Liver (tissue), 7 donors: ENCODE measurements at regions not wholly inside any gene's neighbourhood (a gene's known extent, or its start where the extent isn't known, plus 50 kb on each side); places are given as distances from the start of the nearest gene placed in this dataset.

Experiments
- DNase-seq: peaks from one replicate; pipeline ENCODE4 v3.0.0-alpha.2; 2017; ENCODE audit warnings: low spot score
- H3K27ac ChIP-seq, 2 donors: one replicate each; pipeline ENCODE4 v1.7.0; 2013; ENCODE audit warnings: inconsistent platforms in 2 of 2, low read length in 2 of 2, control low read depth in 1 of 2, low read depth in 1 of 2, mild to moderate bottlenecking in 1 of 2
- H3K27me3 ChIP-seq, 4 donors: one replicate each; pipeline versions ENCODE4 v1.6.1 to v1.7.0; 2013; ENCODE audit warnings: low read length in 3 of 4, inconsistent platforms in 1 of 4, mild to moderate bottlenecking in 1 of 4, moderate library complexity in 1 of 4; ENCODE audit not compliant: control insufficient read depth in 4 of 4, insufficient read depth in 4 of 4
- H3K36me3 ChIP-seq, 4 donors: one replicate each; pipeline versions ENCODE4 v1.6.1 to v1.7.0; 2013; ENCODE audit warnings: low read length in 3 of 4, mild to moderate bottlenecking in 3 of 4, low read depth in 1 of 4, moderate library complexity in 1 of 4; ENCODE audit not compliant: control insufficient read depth in 4 of 4, insufficient read depth in 3 of 4
- H3K4me1 ChIP-seq, 4 donors: one replicate each; pipeline versions ENCODE4 v1.6.1 to v1.7.0; 2013; ENCODE audit warnings: low read length in 3 of 4, mild to moderate bottlenecking in 3 of 4, moderate library complexity in 1 of 4; ENCODE audit not compliant: control insufficient read depth in 4 of 4, insufficient read depth in 4 of 4
- H3K4me3 ChIP-seq, 3 donors: one replicate each; pipeline versions ENCODE4 v1.6.1 to v1.7.0; 2013; ENCODE audit warnings: low read length in 3 of 3, control low read depth in 1 of 3, low read depth in 1 of 3, mild to moderate bottlenecking in 1 of 3
- H3K9ac ChIP-seq, 2 donors: one replicate each; pipeline ENCODE4 v1.7.0; 2013; ENCODE audit warnings: low read length in 2 of 2, mild to moderate bottlenecking in 2 of 2, moderate library complexity in 2 of 2, control low read depth in 1 of 2, low read depth in 1 of 2
- H3K9me3 ChIP-seq, 4 donors: one replicate each; pipeline versions ENCODE4 v1.6.1 to v1.7.0; 2013; ENCODE audit warnings: low read length in 3 of 4; ENCODE audit not compliant: control insufficient read depth in 4 of 4
- ATF3 ChIP-seq: IDR thresholded peaks from 2 replicates; pipeline ENCODE4 v1.6.1; 2016; ENCODE audit warnings: antibody characterized with exemption
- EGR1 ChIP-seq, 2 donors: IDR thresholded peaks; 2 replicates each; pipeline ENCODE4 v1.6.1; 2016 to 2018; ENCODE audit warnings: antibody characterized with exemption in 2 of 2, low read depth in 2 of 2
- FOXA1 ChIP-seq: IDR thresholded peaks from 2 replicates; pipeline ENCODE4 v1.6.1; 2016; ENCODE audit warnings: antibody characterized with exemption
- FOXA2 ChIP-seq: IDR thresholded peaks from 2 replicates; pipeline ENCODE4 v1.6.1; 2016; ENCODE audit warnings: antibody characterized with exemption
- GABPA ChIP-seq, 2 donors: IDR thresholded peaks in 1 of 2; conservative IDR thresholded peaks in 1 of 2; 2 replicates each; pipeline ENCODE4 v1.6.1; 2016; ENCODE audit warnings: antibody characterized with exemption in 2 of 2, mild to moderate bottlenecking in 1 of 2, moderate library complexity in 1 of 2
- HNF4A ChIP-seq, 2 donors: conservative IDR thresholded peaks; 2 replicates each; pipeline ENCODE4 v1.6.1; 2016; ENCODE audit warnings: antibody characterized with exemption in 2 of 2, mild to moderate bottlenecking in 2 of 2
- HNF4G ChIP-seq: IDR thresholded peaks from 2 replicates; pipeline ENCODE4 v1.6.1; 2016; ENCODE audit warnings: antibody characterized with exemption
- JUND ChIP-seq, 2 donors: IDR thresholded peaks; 2 replicates each; pipeline ENCODE4 v1.6.1; 2016; ENCODE audit warnings: antibody characterized with exemption in 2 of 2
- NR2F2 ChIP-seq: IDR thresholded peaks from 2 replicates; pipeline ENCODE4 v1.6.1; 2016; ENCODE audit warnings: antibody characterized with exemption
- RAD21 ChIP-seq, 2 donors: IDR thresholded peaks; 2 replicates each; pipeline ENCODE4 v1.6.1; 2016; ENCODE audit warnings: antibody characterized with exemption in 2 of 2, mild to moderate bottlenecking in 2 of 2
- REST ChIP-seq: IDR thresholded peaks from 2 replicates; pipeline ENCODE4 v1.6.1; 2016; ENCODE audit warnings: antibody characterized with exemption, mild to moderate bottlenecking
- RXRA ChIP-seq, 2 donors: IDR thresholded peaks; 2 replicates each; pipeline ENCODE4 v1.6.1; 2017 to 2018; ENCODE audit warnings: antibody characterized with exemption in 2 of 2, mild to moderate bottlenecking in 1 of 2
- SP1 ChIP-seq: IDR thresholded peaks from 2 replicates; pipeline ENCODE4 v1.6.1; 2018; ENCODE audit warnings: antibody characterized with exemption, mild to moderate bottlenecking
- TAF1 ChIP-seq: conservative IDR thresholded peaks from 2 replicates; pipeline ENCODE4 v1.6.1; 2016; ENCODE audit warnings: antibody characterized with exemption, mild to moderate bottlenecking
- YY1 ChIP-seq: IDR thresholded peaks from 2 replicates; pipeline ENCODE4 v1.6.1; 2016; ENCODE audit warnings: antibody characterized with exemption, mild to moderate bottlenecking
- WGBS: extraction: QIAGEN DNeasy Blood & Tissue Kit; methylation state at CpG from one replicate; pipeline ENCODE4 v1.1.7; 2013; 5-methylcytosine and 5-hydroxymethylcytosine counted together
- donor health status: healthy.
- donor health status: healthy.
- donor health status: healthy.
- donor health status: healthy.

- 60% methylated on average over 5 of the region's 5 CpGs for WGBS
- Histone ChIP-seq H3K4me3 (no peak overlapping the region), H3K4me1 (no peaks in the 10 kb centered on the region), H3K9me3 (no peaks in the 10 kb centered on the region), H3K36me3 (no peaks in the 10 kb centered on the region), H3K9ac (no peak overlapping the region), H3K27me3 (no peaks in the 10 kb centered on the region), H3K27ac (no peak overlapping the region)
- no peak for DNase-seq
- TF ChIP-seq REST (no peak), HNF4G (no peak), YY1 (no peak), JUND (IDR thresholded peaks at IDR 0.05) (no peak), SP1 (no peak), NR2F2 (no peak), FOXA1 (no peak), EGR1 (IDR thresholded peaks at IDR 0.05; ENCODE audit: low read depth in 2 of 2) (no peak)
Measured at GRCh38 chr14:54047645-54048308, 91.2 kb upstream of the BMP4 start.

- TF ChIP-seq NR2F2 (no peak), HNF4A (conservative IDR thresholded peaks at IDR 0.05) (no peak), FOXA2 (no peak), RAD21 (IDR thresholded peaks at IDR 0.05) (no peak), SP1 (no peak)
- Histone ChIP-seq H3K36me3 (no peaks in the 10 kb centered on the region), H3K9me3 (no peaks in the 10 kb centered on the region), H3K9ac (no peak overlapping the region), H3K27me3 (no peaks in the 10 kb centered on the region), H3K4me3 (no peak overlapping the region), H3K27ac (no peak overlapping the region), H3K4me1 (no peaks in the 10 kb centered on the region)
- 83% methylated on average over 9 of the region's 9 CpGs for WGBS
- no peak for DNase-seq
Measured at GRCh38 chr14:54048311-54048710, 91.7 kb upstream of the BMP4 start.

- TF ChIP-seq SP1, result no peak
- TF ChIP-seq YY1, result no peak
- no peak for TF ChIP-seq ATF3
- no peak for TF ChIP-seq HNF4A (conservative IDR thresholded peaks at IDR 0.05)
- no peak for TF ChIP-seq REST
- TF ChIP-seq NR2F2, result no peak
- TF ChIP-seq RXRA (IDR thresholded peaks at IDR 0.05), result no peak
- no peak for TF ChIP-seq HNF4G
- no peak for TF ChIP-seq TAF1
- TF ChIP-seq FOXA2, result no peak
- no peak for TF ChIP-seq GABPA (IDR thresholded peaks at IDR 0.05 in 1 of 2, conservative IDR thresholded peaks at IDR 0.05 in 1 of 2)
- H3K9ac ChIP-seq, result no peak overlapping the region
- H3K27ac ChIP-seq, result no peak overlapping the region
- no peaks in the 10 kb centered on the region for H3K27me3 ChIP-seq
- whole genome bisulfite sequencing, result 30% methylated on average over 5 of the region's 5 CpGs
- H3K36me3 ChIP-seq, result no peaks in the 10 kb centered on the region
- H3K4me1 ChIP-seq, result no peaks in the 10 kb centered on the region
- no peaks in the 10 kb centered on the region for H3K9me3 ChIP-seq
- no peak overlapping the region for H3K4me3 ChIP-seq
- no peak for DNase-seq
Measured at GRCh38 chr14:54048736-54049135, 92.1 kb upstream of the BMP4 start.
